Uterus (tissue), 3 donors: ENCODE measurements at regions not wholly inside any gene's neighbourhood (a gene's known extent, or its start where the extent isn't known, plus 50 kb on each side); places are given as distances from the start of the nearest gene placed in this dataset.

Source experiments
- DNase-seq, 2 donors: peaks; one replicate each; pipeline ENCODE4 v3.0.0-alpha.2; 2019 to 2020
- H3K27ac ChIP-seq, 2 donors: fragments of 200-600 bp; sonication (generic); 1 replicate in 1 of 2; 2 replicates in 1 of 2; pipeline ENCODE4 v1.5.1; 2016 to 2018
- H3K27me3 ChIP-seq, 2 donors: fragments of 200-600 bp; sonication (generic); one replicate each; pipeline ENCODE4 v1.5.1; 2018 to 2019; ENCODE audit warnings: control low read depth in 1 of 2
- H3K36me3 ChIP-seq, 2 donors: fragments of 200-600 bp; sonication (generic); one replicate each; pipeline ENCODE4 v1.5.1; 2019; ENCODE audit warnings: control low read depth in 1 of 2
- H3K4me1 ChIP-seq, 2 donors: fragments of 200-600 bp; sonication (generic); one replicate each; pipeline ENCODE4 v1.5.1; 2018 to 2019; ENCODE audit warnings: control low read depth in 1 of 2
- H3K4me3 ChIP-seq, 2 donors: fragments of 200-600 bp; sonication (generic); 1 replicate in 1 of 2; 2 replicates in 1 of 2; pipeline ENCODE4 v1.5.1; 2018 to 2019; ENCODE audit warnings: mild to moderate bottlenecking in 1 of 2
- H3K9me3 ChIP-seq, 2 donors: fragments of 200-600 bp; sonication (generic); one replicate each; pipeline ENCODE4 v1.5.1; 2019; ENCODE audit warnings: control low read depth in 1 of 2
- CTCF ChIP-seq, 4 experiments: fragments of 200-600 bp in 2 of 4; fragments of 450-650 bp in 2 of 4; sonication (generic) in 2 of 4; IDR thresholded peaks; one replicate each; pipeline ENCODE4 v1.5.1; 2016 to 2019; ENCODE audit warnings: antibody characterized with exemption in 4 of 4, mild to moderate bottlenecking in 2 of 4, moderate library complexity in 1 of 4
- POLR2A ChIP-seq, 2 donors: fragments of 450-650 bp; IDR thresholded peaks; one replicate each; pipeline ENCODE4 v1.6.1; 2016; ENCODE audit warnings: antibody characterized with exemption in 2 of 2, mild to moderate bottlenecking in 1 of 2, moderate library complexity in 1 of 2
- intact Hi-C: fragments of 100-400 bp; cut with DNase I; formaldehyde crosslinking; loops from one replicate; pipeline ENCODE4 v1.15.1; 2023; ENCODE audit warnings: low total_unique reads
- donor health status: DM: yes; HTN: yes; CAD: no.

GRCh38 chr7:26493737-26494428 is 202.2 kb downstream of the SNX10 start:
- intact Hi-C loops = no loop called here
- TF ChIP-seq POLR2A (IDR thresholded peaks at IDR 0.05) (no peak), CTCF (IDR thresholded peaks at IDR 0.05) (no peak)
- Histone ChIP-seq H3K4me1 (no peaks in the 10 kb centered on the region), H3K4me3 (no peak overlapping the region), H3K27ac (no peak overlapping the region), H3K36me3 (no peaks in the 10 kb centered on the region), H3K9me3 (no peaks in the 10 kb centered on the region), H3K27me3 (no peaks in the 10 kb centered on the region)
- DNase-seq = no peak

GRCh38 chr7:26495569-26495968 is 203.9 kb downstream of the SNX10 start:
- Histone ChIP-seq H3K4me3 (no peak overlapping the region), H3K27ac (no peak overlapping the region), H3K4me1 (no peaks in the 10 kb centered on the region), H3K9me3 (no peaks in the 10 kb centered on the region), H3K36me3 (no peaks in the 10 kb centered on the region), H3K27me3 (no peaks in the 10 kb centered on the region)
- no peak for DNase-seq
- intact Hi-C loops = no loop called here
- TF ChIP-seq POLR2A (IDR thresholded peaks at IDR 0.05) = no peak
- no peak for TF ChIP-seq CTCF (IDR thresholded peaks at IDR 0.05)

GRCh38 chr7:26497801-26498596 is 206.3 kb downstream of the SNX10 start:
- Histone ChIP-seq H3K4me3 (no peak overlapping the region), H3K36me3 (no peaks in the 10 kb centered on the region), H3K9me3 (no peaks in the 10 kb centered on the region), H3K4me1 (no peaks in the 10 kb centered on the region), H3K27me3 (no peaks in the 10 kb centered on the region), H3K27ac (no peak overlapping the region)
- no peak for TF ChIP-seq POLR2A (IDR thresholded peaks at IDR 0.05)
- no peak for TF ChIP-seq CTCF (IDR thresholded peaks at IDR 0.05)
- intact Hi-C loops = no loop called here
- no peak for DNase-seq

GRCh38 chr7:26499315-26499897 is 207.7 kb downstream of the SNX10 start:
- Histone ChIP-seq H3K27ac (no peak overlapping the region), H3K9me3 (no peaks in the 10 kb centered on the region), H3K27me3 (no peaks in the 10 kb centered on the region), H3K4me3 (no peak overlapping the region), H3K4me1 (no peaks in the 10 kb centered on the region), H3K36me3 (no peaks in the 10 kb centered on the region)
- DNase-seq = no peak
- TF ChIP-seq CTCF (IDR thresholded peaks at IDR 0.05) (no peak), POLR2A (IDR thresholded peaks at IDR 0.05) (no peak)
- intact Hi-C loops = no loop called here
